GM06990 (cell line): ENCODE measurements at regions not wholly inside any gene's neighbourhood (a gene's known extent, or its start where the extent isn't known, plus 50 kb on each side); places are given as distances from the start of the nearest gene placed in this dataset.

ENCODE experiments used
- DNase-seq: peaks from one replicate; pipeline ENCODE4 v3.0.0-alpha.2; 2011; ENCODE audit not compliant: insufficient read length; ENCODE audit errors: extremely low read depth
- H3K27me3 ChIP-seq: replicated peaks from 2 replicates; pipeline ENCODE4 v1.6.0; 2011; ENCODE audit warnings: low read length; ENCODE audit not compliant: control insufficient read depth, insufficient read depth
- H3K36me3 ChIP-seq: 2 replicates; pipeline ENCODE4 v1.5.1; 2011; ENCODE audit warnings: low read length; ENCODE audit not compliant: control insufficient read depth, insufficient read depth
- H3K4me3 ChIP-seq: replicated peaks from 2 replicates; pipeline ENCODE4 v1.5.1; 2011; ENCODE audit warnings: low read depth, mild to moderate bottlenecking, control low read depth, low read length
- TF ChIP-seq, protein P1 (sequence below): IDR thresholded peaks from 2 replicates; pipeline ENCODE4 v1.5.1; 2011; ENCODE audit warnings: low read length, control low read depth, mild to moderate bottlenecking, inconsistent platforms; ENCODE audit not compliant: insufficient read depth, poor library complexity, severe bottlenecking

DNA sequence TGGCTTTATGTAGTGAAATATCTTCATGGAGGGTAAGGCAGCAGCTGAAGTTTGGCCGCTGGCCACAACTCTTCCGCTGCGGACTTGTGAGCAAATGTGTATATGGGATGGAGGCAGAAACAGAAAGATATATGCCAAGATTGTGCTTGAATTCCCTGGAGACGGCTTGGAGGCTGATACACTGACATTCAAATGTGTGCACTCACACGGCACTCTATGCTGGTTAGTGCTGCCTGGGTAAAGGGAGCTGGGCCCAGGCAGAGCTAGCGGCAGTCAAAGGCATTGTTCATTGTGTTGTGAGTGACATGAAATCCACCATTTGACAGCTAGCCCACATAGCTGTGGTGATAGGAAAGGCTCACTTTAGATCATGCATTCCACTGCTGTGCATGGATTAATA is 202.7 kb downstream of the CLIC5 start:
- TF ChIP-seq, protein P1, sequence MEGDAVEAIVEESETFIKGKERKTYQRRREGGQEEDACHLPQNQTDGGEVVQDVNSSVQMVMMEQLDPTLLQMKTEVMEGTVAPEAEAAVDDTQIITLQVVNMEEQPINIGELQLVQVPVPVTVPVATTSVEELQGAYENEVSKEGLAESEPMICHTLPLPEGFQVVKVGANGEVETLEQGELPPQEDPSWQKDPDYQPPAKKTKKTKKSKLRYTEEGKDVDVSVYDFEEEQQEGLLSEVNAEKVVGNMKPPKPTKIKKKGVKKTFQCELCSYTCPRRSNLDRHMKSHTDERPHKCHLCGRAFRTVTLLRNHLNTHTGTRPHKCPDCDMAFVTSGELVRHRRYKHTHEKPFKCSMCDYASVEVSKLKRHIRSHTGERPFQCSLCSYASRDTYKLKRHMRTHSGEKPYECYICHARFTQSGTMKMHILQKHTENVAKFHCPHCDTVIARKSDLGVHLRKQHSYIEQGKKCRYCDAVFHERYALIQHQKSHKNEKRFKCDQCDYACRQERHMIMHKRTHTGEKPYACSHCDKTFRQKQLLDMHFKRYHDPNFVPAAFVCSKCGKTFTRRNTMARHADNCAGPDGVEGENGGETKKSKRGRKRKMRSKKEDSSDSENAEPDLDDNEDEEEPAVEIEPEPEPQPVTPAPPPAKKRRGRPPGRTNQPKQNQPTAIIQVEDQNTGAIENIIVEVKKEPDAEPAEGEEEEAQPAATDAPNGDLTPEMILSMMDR, result no peak
- DNase-seq, result no peak
- H3K36me3 ChIP-seq, result no peaks in the 10 kb centered on the region
- H3K4me3 ChIP-seq, result no peak overlapping the region
- no peaks in the 10 kb centered on the region; the same call in 1 of the 2 replicates for H3K27me3 ChIP-seq

DNA sequence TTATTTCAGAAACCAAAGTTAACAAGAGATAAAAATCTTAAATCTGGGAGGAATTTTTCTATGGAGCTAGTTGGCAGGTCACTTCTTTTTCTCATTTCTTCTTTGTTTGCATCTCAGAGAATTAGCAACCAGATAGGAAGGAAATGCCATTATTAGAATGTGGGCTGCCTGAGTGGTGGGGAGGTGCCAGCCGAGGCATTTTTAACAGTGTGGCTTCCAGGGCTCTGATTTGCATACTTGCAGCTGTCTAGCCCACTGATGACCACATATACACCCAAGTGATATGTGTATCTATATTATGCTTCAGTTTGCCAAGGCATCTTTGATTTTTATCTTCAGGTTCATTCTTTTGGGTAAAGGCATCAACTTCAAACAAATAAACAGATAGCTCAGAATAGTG is 206.7 kb downstream of the CLIC5 start:
- Histone ChIP-seq H3K36me3 (no peaks in the 10 kb centered on the region), H3K4me3 (no peak overlapping the region), H3K27me3 (no peaks in the 10 kb centered on the region; the same call in 1 of the 2 replicates)
- TF ChIP-seq, protein P1, result no peak
- no peak for DNase-seq

DNA sequence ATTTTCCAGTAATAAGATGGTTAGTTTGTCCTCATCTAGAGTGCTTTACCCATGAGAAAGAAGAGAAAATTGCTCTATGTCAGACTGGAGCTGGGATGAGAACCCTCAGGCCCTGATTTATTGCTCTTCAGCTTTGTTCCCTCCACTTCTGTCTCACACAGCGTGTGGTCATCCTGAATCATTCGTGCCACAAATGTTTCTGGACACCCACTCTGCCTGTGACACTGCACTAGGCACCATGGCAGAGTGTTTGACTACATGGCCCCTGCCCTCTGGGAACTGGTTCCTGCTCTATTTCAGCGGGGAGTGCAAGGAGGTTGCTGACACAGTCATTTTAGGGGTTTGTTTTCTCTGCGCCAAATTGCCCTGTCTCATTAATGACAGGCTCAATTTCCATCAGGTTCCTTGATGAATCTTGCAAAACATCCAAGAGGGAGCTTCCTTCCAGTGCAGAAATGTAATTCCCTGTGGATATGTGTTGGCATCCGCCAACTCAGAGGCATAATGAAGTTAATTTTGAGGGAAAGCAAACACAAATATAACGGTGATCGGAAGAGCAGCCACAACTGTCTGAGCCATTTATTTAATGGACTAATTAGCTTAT is 207.5 kb downstream of the CLIC5 start:
- no peak for DNase-seq
- no peaks in the 10 kb centered on the region for H3K36me3 ChIP-seq
- TF ChIP-seq, protein P1, result no peak
- no peaks in the 10 kb centered on the region; the same call in 1 of the 2 replicates for H3K27me3 ChIP-seq
- H3K4me3 ChIP-seq, result no peak overlapping the region

DNA sequence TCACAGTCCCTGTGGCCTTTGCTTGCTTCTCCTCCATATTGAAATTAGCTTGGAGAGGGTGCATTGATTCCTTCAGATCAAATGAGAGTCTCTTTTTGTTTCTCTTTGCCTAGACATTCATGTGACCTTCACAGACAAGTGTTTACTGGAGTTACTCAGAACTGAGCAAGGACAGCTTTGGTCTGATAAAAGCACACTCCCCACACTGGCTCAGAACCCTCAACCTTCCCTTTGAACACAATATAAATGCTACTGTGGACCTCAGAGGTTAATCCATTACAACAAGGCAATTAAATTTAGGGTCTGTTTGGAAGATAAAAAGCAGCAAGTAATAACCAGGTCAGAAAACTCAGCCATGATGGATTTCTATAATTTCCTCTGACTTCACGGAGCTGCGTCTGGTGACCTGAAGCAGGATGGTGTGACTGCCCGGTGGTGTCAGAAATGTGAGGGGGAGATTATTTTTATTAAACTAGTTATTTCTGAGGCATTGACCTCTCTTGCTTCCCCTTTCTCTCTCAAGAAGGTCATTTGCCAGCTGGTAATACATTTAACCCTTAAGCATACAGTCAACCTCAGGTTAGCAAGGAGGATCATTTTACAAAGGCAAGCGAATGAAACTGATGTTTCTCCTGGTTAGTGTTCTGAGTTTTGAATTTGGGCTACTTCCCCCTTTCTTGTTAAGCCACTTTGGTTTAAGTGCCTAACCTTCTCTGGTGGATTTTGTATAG is 208.2 kb downstream of the CLIC5 start:
- H3K27me3 ChIP-seq, result no peaks in the 10 kb centered on the region; the same call in 1 of the 2 replicates
- TF ChIP-seq, protein P1, result no peak
- H3K36me3 ChIP-seq, result no peaks in the 10 kb centered on the region
- DNase-seq, result no peak
- H3K4me3 ChIP-seq, result no peak overlapping the region

DNA sequence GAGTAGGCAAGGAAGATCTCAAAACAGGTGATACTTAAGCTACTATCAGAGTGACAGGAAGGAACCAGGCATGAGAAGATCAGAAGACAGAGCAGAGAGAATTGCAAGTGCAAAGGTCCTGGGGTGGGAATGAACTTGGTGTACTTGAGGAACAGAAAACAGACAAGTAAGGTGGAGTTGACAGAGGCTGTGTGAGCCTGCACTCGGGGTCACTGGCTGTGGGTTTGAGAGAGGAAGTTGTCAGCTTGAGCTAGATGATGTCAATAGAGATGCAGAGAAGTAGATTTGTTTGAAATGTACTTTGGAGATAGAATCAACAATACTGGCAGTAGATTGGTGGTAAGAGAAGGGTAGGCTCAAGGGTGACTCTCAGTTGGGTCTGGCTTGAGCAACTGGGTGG is 209.5 kb downstream of the CLIC5 start:
- no peak for DNase-seq
- TF ChIP-seq, protein P1, result no peak
- no peak overlapping the region for H3K4me3 ChIP-seq
- no peaks in the 10 kb centered on the region; the same call in 1 of the 2 replicates for H3K27me3 ChIP-seq
- H3K36me3 ChIP-seq, result no peaks in the 10 kb centered on the region
